GM12874 (cell line): ENCODE measurements at regions not wholly inside any gene's neighbourhood (a gene's known extent, or its start where the extent isn't known, plus 50 kb on each side); places are given as distances from the start of the nearest gene placed in this dataset.

Experiments used
- TF ChIP-seq, protein P1 (sequence below): IDR thresholded peaks from 2 replicates; pipeline ENCODE4 v1.5.1; 2011; ENCODE audit warnings: low read depth, mild to moderate bottlenecking, control low read depth, low read length, moderate library complexity; ENCODE audit not compliant: insufficient read depth

DNA sequence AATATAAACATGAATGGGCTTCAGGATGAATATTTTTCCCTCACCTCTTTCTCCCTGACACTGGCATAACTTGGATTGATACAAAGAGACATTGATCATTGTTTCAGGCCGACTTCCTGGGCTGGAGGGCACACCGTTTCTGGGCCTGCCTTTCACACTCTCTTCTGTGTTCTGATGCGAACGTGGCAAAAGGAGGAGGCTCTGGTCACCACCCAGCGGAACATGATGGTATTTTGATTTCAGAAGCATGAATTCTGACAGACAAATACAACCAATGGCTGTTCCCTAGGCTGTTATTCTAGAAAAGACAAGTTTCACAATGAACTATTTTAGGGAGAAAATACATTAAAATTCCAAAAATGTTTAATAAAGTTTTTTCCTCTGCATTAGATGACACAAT is 534.5 kb upstream of the MKI67 start:
- TF ChIP-seq, protein P1, sequence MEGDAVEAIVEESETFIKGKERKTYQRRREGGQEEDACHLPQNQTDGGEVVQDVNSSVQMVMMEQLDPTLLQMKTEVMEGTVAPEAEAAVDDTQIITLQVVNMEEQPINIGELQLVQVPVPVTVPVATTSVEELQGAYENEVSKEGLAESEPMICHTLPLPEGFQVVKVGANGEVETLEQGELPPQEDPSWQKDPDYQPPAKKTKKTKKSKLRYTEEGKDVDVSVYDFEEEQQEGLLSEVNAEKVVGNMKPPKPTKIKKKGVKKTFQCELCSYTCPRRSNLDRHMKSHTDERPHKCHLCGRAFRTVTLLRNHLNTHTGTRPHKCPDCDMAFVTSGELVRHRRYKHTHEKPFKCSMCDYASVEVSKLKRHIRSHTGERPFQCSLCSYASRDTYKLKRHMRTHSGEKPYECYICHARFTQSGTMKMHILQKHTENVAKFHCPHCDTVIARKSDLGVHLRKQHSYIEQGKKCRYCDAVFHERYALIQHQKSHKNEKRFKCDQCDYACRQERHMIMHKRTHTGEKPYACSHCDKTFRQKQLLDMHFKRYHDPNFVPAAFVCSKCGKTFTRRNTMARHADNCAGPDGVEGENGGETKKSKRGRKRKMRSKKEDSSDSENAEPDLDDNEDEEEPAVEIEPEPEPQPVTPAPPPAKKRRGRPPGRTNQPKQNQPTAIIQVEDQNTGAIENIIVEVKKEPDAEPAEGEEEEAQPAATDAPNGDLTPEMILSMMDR = no peak

DNA sequence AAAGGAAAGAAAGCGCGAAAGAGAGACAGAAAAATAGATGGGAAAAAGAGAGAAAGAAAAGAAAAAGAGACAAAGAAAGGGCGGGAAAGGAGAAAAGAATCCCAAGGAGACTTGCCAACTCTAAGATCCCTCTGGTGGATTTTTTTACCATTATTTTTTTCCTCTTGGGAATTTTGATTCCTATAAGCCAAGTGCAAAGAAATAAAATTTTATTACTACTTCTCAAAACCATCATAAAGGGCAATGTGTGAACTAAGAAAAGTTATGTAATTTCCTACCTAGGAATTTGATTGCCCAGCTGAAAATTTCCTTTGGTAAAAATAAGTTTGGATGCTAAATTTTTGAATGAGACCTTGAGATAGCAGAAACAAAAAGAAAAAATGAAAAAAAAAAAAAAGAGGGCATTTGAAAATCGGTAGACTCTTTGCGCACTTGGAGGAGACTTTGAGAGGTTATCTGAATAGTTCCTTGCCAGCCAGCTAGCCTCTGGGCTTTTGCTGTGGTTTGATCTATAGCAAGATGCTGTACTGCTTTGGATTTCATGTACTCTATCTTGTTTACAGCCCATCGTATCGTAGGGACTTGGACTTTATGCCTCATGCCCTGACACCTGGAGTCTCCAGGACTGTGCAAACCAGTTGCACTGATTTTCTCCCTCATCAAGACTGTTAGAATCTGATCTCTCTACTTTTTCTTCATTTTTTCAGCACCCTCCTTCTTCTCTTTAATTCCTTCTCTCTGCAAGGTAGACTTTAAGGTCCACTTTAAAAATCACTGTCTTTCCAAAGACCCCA is 535.4 kb upstream of the MKI67 start:
- TF ChIP-seq, protein P1 = no peak

DNA sequence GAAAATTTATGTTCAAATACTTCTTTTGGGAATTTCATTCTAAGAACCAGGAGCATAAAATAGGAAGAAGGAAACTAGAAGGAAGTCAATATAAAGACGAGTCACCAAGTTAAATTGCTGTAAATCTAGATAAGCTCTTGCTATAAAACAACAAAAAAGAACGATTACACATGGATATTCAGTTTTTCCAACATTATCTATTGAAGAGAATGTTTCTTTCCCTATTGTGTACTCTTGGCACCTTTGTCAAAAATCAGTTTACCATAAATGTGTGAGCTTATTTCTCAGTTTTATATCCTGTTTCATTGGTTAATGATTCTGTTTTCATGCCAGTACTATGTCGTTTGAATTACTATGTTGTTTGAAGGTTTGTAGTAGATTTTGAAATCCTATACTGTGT is 536.3 kb upstream of the MKI67 start:
- TF ChIP-seq, protein P1 = no peak

DNA sequence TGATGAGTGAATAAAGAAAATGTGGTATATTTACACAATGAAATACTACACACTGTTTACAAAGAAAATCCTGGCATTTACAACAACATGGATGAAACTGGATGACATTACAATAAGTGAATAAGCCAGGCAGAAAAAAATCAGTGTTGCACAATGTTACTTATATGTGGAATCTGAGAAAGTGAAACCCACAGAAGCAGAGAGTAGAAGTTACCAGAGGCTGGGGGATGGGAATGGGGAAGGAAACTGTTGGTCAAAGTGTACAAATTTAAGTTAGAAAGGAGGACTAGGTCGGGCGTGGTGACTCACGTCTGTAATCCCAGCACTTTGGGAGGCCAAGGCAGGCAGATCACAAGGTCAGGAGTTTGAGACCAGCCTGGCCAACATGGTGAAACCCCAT is 538.5 kb upstream of the MKI67 start:
- TF ChIP-seq, protein P1 = no peak

DNA sequence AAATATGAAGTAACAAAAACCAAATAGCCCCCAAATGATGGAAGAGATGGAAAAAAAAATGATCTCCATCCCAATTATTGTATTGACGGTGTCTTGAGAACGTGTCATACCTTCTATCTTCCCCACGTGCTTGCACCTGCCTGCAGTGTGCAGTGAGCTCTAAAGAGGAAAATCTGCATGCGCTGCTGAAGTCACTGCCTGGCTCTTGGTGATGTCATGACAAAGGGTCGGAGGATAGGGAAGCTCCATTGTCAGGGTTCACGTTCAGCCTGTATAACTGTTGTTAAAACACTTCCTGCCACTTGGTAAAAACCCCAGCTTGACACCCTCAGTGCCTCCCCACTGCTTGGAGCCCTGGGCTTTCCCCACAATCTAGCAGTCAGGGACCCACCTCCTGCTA is 549.2 kb upstream of the MKI67 start:
- TF ChIP-seq, protein P1 = no peak

DNA sequence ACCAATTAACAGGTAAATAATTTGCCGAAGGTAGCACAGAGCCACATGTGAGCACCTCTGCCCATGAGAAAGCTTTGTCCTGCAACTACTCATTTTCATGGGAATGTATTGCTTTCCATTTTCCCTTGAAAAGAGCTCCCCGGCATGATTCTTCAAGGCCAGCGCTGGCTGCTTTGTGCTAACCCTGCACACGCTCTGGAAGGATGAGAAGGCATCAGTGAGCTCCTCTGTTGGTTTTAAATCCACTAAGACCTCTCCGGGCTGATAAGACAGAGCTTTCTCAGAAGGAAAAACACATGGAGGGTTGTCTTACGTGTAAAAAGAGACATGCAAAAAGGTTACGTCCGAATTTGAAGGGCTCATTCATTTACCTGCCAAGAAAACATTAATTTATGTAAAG is 553.9 kb upstream of the MKI67 start:
- TF ChIP-seq, protein P1 = no peak

GRCh38 chr10:128684215-128684614 is 558.0 kb upstream of the MKI67 start:
- TF ChIP-seq, protein P1 = no peak
